HG03097 (cell line): ENCODE measurements at regions not wholly inside any gene's neighbourhood (a gene's known extent, or its start where the extent isn't known, plus 50 kb on each side); places are given as distances from the start of the nearest gene placed in this dataset.
"Not testable (repeated sequence)": the region's sequence is repeated elsewhere in the genome, so short reads cannot be mapped to it uniquely, and the experiment has no call there.

Experiments
- ATAC-seq: cut with Tn5 transposase; IDR thresholded peaks from one replicate; pipeline ENCODE4 v1.9.1; 2021; ENCODE audit not compliant: unreplicated experiment, low FRiP score

DNA sequence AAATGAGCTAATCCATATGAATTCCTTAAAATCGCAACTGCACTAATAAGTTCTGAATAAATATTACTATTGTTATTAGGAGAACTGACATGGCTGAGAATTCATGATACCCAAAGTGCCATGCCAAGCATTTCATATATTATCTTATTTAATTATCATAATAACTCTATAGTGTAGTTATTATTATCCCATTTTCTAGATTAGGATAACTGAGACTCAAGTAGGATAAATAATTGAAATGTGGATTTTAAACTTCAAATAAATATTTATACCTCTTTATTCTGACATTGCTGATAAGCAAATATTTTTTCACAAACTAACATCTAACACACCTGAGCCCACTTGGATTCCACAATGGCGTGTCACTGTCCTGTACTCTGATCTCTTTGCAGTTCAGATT lies 492.7 kb downstream of the IRS1 start:
- no peak for ATAC-seq

DNA sequence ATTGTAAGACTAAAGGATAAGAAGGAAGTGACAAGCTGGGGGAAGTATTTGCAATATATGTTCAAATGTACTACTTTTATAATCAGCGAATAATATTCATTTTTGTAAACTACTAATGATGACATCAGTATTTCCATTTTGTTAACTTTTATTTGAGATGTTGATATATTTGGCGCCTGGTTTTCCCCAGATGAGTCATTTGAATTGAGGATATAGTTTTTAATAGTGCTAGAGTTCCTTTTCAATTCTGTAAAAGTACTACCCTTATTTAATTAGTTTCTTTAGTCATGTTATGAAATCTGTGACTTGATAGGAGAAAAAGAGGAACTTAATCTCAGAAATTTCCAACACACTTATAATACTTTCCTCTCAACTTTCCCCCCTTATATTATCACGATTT lies 495.3 kb downstream of the IRS1 start:
- ATAC-seq = no peak

DNA sequence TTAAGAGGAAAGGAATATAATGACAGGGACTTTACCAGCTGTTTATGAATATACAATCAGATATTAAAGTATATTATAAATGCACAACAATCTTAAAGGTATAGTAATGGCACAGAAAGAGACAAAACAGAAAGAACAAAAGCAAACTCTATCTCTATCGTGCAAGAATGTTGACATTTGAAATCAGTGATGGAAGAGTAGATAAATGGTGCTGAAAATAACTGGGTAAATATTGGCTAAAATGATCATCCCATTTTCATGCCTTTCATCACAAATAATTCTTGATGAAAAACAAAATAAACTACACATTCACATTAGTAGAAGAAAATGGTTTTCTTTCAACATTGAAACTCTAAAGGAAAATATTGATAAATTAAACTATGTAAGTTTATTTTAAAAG lies 495.9 kb downstream of the IRS1 start:
- ATAC-seq = no peak

DNA sequence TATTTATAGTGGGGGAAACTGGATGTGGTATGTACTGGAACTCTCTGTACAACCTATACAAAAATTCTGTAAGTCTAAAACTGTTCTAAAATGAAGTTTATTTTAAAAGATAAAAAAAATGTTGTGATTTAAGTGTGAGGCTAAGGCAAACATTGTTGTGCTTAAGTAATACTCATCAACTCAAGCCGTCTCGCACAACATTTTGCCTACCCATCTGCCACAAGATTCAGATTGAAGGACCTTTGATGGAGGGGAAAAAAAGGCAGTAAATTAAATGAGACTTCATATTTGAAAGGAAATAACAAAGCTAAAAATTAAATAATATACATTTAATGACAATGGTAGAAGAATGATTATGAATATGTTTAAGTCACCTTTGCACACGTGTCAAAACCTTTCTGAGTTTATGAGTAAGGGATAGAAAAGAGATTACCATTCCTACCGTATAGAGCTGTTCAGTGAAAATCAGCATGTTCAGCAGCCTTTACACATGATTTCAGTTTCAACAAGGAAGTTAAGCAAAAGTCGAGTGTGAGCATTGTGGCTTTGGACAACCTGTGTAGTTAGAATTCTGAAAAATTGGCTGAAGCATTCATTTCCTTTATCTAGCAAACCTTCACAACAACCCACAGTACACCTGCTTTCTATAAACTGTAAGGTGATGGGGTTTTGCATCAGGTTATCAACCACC lies 499.3 kb downstream of the IRS1 start:
- ATAC-seq = no peak

DNA sequence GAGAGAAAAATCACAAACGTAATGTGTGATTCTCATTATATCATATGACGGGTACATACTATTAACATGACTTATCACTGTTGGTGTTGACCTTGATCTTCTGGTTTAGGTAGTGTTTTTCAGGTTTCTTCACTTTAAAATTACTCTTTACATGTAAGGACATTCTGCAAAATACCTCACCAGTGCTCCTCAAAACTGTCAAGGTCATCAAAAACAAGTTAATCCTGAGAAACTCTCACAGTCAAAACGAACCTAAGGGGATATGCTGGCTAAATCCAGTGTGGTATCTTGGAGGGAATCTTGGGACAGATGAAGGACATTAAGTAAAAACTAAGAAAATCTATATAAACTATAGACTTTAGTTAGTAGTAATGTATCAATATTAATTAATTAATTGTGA lies 499.8 kb downstream of the IRS1 start:
- no peak for ATAC-seq

DNA sequence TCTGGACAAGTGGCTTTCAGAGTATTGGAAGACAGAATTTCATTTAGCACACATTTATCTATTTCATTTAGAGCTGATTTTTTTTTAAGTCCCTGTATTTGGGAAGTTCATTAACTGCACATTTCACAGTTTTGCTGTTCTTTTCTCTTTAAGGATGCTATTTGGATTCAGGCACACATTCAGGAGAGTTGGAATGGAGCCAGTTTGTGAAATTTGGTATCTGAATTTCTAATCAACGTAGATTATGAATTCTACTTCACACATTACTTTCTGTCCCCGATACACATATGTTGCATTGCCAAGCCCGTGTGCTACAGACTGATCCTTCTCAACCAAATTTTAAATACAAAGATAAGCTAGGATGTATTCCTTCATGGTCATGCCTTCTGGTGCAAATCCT lies 503.9 kb downstream of the IRS1 start:
- no peak for ATAC-seq

DNA sequence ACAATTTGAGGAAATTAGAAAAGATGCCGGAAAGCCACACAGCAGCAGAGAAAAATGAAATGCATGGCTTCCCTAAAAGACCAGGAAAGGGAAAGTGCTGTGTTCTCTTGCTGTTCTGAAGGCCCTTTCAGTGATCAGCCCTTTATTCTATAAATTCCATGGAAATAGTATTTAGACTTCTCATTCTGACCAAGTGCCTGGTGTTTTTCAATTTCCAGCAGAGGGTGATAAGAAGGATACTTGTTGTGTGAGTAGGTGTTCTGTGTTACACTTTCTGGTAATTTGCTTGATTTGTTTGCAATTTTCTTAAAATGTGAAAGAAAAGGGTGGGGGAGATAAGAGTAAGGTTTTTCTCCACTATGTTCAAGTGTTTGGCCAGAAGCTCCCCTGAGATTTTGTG lies 504.5 kb downstream of the IRS1 start:
- ATAC-seq = no peak

DNA sequence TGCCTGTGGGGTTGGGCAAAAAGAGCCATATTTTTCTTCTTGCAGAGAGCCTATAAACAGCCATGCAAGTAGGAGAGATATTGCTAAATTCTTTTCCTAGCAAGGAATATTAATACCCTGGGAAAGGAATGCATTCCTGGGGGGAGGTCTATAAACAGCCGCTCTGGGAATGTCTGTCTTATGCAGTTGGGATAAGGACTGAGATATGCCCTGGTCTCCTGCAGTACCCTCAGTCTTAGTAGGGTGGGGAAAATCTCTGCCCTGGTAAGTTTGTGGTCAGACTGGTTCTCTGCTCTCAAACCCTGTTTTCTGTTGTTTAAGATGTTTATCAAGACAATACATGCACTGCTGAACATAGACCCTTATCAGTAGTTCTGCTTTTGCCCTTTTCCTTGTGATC lies 508.3 kb downstream of the IRS1 start:
- not testable (repeated sequence) for ATAC-seq

DNA sequence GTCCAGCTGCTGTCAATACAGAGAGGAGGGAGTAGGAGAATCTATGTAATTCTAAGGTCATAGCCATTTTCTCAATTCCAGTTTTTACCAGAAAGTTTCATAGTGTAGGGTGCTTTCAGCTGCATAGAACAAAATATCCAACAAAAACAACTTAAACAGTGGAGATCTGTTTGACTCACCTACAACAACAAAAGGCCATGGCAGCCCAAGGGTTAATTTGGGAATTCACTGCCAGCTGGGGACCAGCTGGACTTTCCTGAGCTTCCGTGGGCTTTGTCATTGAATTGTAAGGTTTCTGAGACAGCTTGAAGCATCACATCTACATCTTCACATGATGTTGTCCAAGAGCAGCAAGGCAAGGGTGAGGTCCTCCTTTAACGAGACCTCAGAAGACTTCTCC lies 512.7 kb downstream of the IRS1 start:
- ATAC-seq = no peak

DNA sequence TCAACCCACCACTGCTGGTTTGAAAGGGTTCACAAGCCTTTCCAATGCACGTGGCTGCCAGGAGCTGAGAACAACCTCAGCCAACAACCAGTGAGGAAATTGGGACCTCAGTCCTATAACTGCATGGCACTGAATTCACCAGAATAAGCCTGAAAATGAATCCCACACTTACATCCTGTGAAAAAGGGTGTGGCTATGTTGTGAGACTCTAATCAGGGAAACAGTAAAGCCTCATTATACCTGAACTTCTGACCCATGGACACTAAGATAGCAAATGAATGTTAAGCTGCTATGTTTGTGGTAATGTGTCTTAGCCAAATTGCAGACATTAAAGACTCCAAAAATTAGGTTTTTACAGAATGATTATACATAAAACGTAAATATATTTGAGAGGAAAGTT lies 515.8 kb downstream of the IRS1 start:
- no peak for ATAC-seq

DNA sequence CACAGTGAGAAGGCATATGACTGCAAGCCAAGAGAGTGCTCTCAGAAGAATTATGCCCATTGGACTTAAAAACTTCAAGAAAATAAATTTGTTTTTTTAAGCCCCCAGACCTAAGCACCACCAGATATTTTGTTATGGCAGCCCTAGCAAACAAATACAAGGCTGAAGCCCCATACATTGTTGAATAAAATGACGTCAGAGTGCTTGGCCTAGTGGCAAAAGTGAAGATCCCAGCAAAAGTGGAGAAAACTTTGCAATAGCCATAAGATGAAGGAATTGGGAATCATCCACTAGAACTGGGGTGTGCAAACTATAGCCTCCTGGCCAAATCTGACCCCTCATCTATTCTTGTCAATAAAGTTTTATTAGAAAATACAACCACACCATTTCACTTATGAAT lies 517.5 kb downstream of the IRS1 start:
- no peak for ATAC-seq

DNA sequence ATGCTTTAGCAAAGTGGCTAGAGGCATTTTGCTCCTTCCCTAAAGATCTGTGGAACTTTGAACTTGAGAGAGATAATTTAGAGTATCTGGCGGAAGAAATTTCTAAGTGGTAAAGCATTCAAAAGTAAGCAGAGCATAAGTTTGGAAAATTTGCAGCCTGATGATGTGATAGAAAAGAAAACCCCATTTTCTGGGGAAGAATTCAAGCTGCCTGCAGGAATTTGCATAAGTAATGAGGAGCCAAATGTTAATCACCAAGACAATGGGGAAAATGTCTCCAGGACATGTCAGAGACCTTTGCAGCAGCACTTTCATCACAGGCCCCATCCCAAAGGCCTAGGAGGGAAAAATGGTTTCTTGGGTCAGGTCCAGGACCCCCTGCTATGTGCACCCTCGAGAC lies 519.5 kb downstream of the IRS1 start:
- ATAC-seq = not testable (repeated sequence)

DNA sequence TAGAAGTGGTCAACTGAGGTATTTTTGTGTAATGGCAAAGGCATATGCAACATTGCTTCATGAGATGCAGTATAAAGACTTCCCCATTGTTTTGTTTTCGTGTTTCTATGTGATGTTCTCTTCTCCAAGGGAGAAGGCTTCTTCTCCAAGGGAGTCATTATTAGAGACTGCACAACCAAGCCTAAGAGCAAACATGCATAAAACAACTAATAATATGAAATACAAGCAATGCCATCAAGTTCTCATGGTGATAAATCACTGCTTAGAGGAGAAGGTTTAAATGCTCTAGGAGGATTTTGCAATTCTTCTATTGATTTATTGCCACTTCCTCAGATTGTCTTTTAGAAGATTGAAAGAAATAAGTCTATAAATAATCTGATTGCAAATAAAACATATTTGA lies 524.4 kb downstream of the IRS1 start:
- ATAC-seq = no peak

DNA sequence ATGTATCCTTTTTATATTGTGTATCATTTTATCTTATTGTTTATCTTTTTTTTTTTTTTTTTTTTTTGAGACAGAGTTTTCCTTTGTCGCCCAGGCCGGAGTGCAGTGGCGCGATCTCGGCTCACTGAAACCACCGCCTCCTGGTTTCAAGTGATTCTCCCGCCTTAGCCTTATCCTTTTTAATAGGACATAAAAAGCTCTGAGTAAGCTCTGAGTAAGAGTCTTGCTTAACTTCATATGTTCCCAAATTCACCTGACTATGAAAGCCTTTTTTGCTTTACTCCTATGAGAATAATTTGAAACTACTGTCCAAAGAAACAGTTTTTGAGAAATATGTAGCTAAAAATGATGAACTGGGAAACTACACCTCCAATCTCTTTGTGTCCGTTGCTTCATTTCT lies 525.5 kb downstream of the IRS1 start:
- no peak for ATAC-seq

DNA sequence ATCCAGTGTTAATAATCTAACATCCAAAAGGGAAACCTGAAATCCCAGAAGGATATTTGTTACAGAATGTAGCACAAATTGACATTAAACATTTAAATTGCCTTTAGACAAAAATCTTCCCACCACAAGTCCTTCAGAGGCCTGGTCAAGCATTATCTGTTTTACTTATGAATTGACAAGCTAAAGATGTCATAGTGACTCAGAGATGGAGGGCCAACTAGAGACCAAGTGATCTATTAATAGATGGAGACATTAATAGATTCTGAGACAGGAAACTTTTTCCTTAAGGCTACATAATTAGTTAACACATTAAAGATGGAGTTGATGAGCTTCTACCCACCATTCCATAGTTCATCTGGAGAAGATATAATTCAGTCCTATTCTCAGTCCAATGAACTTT lies 526.2 kb downstream of the IRS1 start:
- ATAC-seq = no peak

DNA sequence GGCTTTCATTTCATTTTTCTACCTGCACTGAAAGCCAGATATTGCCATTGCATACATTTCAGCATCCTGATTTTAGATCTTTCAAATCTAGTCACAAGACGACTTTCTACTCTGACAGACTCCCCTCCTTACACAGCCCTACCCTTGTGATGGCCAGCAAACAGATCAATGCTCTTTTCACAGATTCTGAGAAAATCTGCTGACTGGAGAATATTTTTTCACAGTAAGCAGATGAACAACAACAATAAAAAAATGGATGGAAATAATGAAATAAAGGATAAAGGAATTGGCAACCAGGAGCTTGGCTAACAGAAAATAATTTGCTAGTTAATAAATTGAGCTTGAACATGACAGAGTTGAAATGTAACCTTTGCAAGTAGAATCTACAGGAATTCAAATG lies 527.2 kb downstream of the IRS1 start:
- ATAC-seq = no peak

DNA sequence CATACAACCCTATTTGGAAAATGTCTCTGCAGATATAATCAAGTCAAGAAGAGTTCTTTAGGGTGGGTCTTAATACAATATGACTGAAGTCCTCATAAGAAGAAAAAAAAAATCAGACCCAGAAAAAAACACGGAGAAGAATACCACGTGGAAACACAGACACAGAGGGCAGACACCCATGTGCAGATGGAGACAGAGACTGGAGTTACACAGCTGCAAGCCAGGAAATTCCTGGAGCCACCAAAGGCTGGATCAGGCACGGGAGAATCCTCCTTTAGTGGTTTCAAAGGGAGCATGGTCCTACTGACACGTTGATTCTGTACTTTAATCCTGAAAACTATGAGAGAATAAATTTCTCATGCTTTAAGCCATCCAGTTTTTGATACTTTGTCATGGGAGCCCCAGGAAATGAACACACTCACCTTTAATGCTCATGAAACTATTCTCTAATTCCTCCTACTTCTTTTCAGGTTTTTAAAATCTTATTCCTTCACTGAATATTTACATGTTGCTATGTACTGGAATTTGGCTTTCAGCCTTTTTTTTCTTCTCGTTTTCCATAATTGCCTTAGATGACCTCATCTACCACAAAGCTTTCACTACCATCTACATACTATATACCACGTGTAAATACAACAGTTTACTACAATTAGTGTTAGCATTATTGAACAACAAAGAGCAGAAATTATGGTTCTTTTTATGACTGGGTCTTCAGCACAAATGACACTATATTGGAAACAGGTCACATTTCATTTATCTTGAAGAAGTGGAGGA lies 529.1 kb downstream of the IRS1 start:
- no peak for ATAC-seq

DNA sequence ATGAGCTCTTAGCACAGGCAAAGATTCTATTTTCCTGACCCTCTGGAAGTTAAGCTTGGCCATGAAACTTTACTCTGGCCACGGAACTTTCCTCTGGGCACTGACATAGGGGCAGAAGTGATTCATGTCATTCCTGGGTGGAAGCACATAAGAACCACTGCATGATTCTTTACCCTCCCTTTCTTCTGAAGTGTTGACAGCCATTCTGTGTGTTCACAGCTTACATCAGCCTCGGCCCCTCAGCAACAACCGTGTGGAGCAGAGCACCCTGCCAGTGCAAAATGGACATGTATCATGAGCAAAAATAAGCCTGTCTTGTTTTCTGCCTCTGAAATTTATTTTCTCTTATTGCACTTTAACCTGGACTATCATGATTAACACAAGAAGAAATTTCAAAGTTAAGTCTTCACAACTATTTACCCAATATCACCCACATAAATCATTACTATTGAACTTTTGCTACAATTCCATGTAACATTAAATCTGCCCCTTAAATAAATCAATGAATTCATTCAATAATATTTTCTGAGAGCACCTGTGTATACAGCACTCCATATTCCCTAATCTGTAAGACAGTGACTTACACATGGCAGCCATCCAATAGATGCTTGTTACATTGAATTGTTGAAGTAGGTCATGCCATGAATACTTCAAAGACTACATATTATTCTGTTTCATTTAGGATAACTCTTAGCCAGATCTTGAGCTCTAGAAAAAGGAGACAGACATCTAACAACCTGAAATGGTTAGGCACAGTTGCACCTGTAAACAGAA lies 531.9 kb downstream of the IRS1 start:
- no peak for ATAC-seq

DNA sequence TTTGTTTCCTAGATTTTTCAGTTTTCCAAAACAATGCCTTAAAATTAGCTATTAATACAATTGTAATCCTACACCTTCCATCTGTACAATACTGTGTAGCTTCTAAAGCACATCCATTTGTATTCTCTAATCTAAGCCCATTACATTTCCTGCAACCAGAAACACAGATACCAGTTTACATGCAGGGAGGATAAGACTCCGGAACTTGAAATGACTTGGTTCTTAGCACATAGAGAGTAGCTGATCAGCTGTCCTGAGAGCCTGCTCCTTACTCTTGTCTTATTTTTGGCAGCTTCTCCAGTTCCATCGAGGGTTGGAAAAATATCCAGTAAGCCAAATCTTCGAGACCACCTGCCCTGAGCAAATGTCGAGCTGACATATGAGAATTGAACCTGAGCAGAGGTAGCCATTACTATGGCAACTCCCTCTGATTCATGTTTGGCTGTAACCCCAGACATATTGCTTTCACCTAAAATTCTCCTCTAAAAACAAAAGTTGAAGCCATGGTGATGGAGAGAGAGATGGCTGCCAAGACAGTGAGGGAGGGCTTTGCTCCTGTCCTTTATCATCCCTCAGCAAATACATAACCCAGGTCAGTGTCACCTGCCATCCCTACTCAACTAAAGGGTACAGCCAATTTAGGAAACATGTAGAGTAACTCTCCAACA lies 542.8 kb downstream of the IRS1 start:
- ATAC-seq = no peak

DNA sequence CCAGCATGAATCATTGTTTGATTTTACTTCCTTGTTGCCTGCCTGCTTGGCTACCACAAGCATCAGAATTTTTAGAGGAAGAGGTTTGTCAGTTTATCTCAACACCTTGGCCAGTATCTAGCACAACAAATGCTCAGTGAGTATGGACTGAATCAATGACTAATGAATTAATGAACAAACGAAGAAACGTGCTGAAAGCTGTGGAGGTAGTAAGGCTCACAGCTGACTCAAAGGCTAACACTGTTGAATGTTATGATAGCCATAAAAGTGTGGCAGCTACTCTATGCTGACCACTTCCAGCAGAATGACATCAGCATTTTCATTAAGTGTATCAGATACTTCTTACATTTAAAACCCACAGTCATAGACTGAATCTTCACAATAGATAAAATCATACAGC lies 543.4 kb downstream of the IRS1 start:
- no peak for ATAC-seq

DNA sequence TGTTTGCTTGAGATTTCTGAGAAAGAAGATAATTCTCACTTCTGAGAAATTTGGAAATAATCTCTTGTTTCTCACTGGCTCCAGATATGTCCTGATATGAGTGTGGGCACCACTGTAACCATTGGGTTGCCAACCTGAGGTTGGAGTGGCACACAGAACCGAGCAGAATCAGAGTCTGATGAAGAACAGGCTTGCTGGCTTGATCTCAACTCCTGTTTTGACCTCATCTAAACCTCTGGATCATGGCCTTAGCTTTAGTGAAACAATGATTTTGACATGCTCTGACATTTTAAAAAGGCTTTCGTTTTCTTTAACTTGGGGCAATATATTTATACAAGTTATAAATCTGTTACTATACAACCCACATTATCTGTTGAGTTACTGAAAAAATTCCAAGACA lies 548.0 kb downstream of the IRS1 start:
- ATAC-seq = no peak
